Upper lobe of left lung (tissue), 6 donors: ENCODE measurements at regions not wholly inside any gene's neighbourhood (a gene's known extent, or its start where the extent isn't known, plus 50 kb on each side); places are given as distances from the start of the nearest gene placed in this dataset.
A peak's percentile ranks its signal among the peaks of the same experiment; 100 is the strongest.

Experiments
- ATAC-seq, 2 donors: fragments of 200-7000 bp; cut with Tn5 transposase; one replicate each; pipeline ENCODE4 v1.9.1; 2022; ENCODE audit warnings: mild to moderate bottlenecking in 2 of 2, moderate library complexity in 2 of 2; ENCODE audit not compliant: low FRiP score in 2 of 2
- DNase-seq, 2 donors: peaks; one replicate each; pipeline ENCODE4 v3.0.0-alpha.2; 2019 to 2020
- H3K27ac ChIP-seq, 4 donors: fragments of 200-600 bp; sonication (generic); one replicate each; pipeline ENCODE4 v1.5.1; 2016 to 2019
- H3K27me3 ChIP-seq, 4 donors: fragments of 200-600 bp; sonication (generic); one replicate each; pipeline ENCODE4 v1.5.1; 2017 to 2019
- H3K36me3 ChIP-seq, 4 donors: fragments of 200-600 bp; sonication (generic); one replicate each; pipeline ENCODE4 v1.5.1; 2016 to 2019
- H3K4me1 ChIP-seq, 4 donors: fragments of 200-600 bp; sonication (generic); one replicate each; pipeline ENCODE4 v1.5.1; 2018 to 2019
- H3K4me3 ChIP-seq, 4 donors: fragments of 200-600 bp; sonication (generic); one replicate each; pipeline ENCODE4 v1.5.1; 2017 to 2019; ENCODE audit warnings: mild to moderate bottlenecking in 2 of 4, moderate library complexity in 1 of 4
- H3K9me3 ChIP-seq, 4 donors: fragments of 200-600 bp; sonication (generic); one replicate each; pipeline ENCODE4 v1.5.1; 2018 to 2019
- EP300 ChIP-seq, 4 donors: sonication (generic); formaldehyde crosslinking; IDR thresholded peaks; one replicate each; pipeline ENCODE4 v1.5.1; 2017; ENCODE audit warnings: antibody characterized with exemption in 4 of 4, control low read depth in 2 of 4
- POLR2A ChIP-seq, 4 donors: fragments of 450-650 bp; IDR thresholded peaks; one replicate each; pipeline ENCODE4 v1.5.1; 2016 to 2017; ENCODE audit warnings: antibody characterized with exemption in 4 of 4, mild to moderate bottlenecking in 2 of 4
- POLR2AphosphoS5 ChIP-seq, 2 donors: sonication (generic); formaldehyde crosslinking; IDR thresholded peaks; one replicate each; pipeline ENCODE4 v1.5.1; 2017; ENCODE audit warnings: antibody characterized with exemption in 2 of 2
- WGBS, 2 donors: methylation state at CpG; one replicate each; pipeline ENCODE4 v1.1.5; 2017 to 2018; 5-methylcytosine and 5-hydroxymethylcytosine counted together
- TF ChIP-seq, protein P1 (sequence below), 6 experiments: fragments of 450-650 bp in 4 of 6; fragments of 200-600 bp in 2 of 6; sonication (generic) in 2 of 6; IDR thresholded peaks; one replicate each; pipeline ENCODE4 v1.5.1; 2016 to 2019; ENCODE audit warnings: antibody characterized with exemption in 6 of 6
- donor health status: DM: no; HTN: no; CAD: no; lungs with moderate emphysema.
- donor health status: DM: no; HTN: yes; CAD: no; lungs with severe emphysema.

DNA sequence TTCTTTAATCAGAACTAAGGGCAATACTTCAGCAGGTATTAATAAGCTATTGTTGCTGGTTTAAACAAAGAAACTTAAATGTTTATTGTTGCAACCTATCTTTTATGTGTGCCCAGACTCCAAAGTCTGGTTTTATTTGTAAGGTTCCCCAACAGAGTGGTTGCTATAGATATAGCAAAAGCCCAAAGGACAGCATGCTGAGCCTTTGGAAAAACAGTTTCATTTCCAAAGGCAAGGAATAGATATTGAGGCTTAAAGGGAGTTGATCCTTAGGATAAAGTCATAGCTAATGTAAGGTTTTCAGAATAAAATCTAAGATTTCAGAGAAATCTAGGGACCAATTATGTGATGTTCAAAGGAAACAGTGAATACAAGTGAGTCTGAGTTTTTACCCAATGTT lies 413.2 kb upstream of the SLC14A2 start:
- TF ChIP-seq EP300 (IDR thresholded peaks at IDR 0.05) (no peak), POLR2A (IDR thresholded peaks at IDR 0.05) (no peak), POLR2AphosphoS5 (IDR thresholded peaks at IDR 0.05) (no peak)
- TF ChIP-seq, protein P1, sequence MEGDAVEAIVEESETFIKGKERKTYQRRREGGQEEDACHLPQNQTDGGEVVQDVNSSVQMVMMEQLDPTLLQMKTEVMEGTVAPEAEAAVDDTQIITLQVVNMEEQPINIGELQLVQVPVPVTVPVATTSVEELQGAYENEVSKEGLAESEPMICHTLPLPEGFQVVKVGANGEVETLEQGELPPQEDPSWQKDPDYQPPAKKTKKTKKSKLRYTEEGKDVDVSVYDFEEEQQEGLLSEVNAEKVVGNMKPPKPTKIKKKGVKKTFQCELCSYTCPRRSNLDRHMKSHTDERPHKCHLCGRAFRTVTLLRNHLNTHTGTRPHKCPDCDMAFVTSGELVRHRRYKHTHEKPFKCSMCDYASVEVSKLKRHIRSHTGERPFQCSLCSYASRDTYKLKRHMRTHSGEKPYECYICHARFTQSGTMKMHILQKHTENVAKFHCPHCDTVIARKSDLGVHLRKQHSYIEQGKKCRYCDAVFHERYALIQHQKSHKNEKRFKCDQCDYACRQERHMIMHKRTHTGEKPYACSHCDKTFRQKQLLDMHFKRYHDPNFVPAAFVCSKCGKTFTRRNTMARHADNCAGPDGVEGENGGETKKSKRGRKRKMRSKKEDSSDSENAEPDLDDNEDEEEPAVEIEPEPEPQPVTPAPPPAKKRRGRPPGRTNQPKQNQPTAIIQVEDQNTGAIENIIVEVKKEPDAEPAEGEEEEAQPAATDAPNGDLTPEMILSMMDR (IDR thresholded peaks at IDR 0.05): no peak
- DNase-seq (no peak), ATAC-seq (no peak)
- no peaks in the 10 kb centered on the region for H3K27me3 ChIP-seq
- no peaks in the 10 kb centered on the region for H3K36me3 ChIP-seq
- no peak overlapping the region for H3K4me3 ChIP-seq
- no peaks in the 10 kb centered on the region for H3K9me3 ChIP-seq
- H3K4me1 ChIP-seq: no peaks in the 10 kb centered on the region
- no peak overlapping the region for H3K27ac ChIP-seq

- Histone ChIP-seq H3K4me1 (no peaks in the 10 kb centered on the region), H3K27ac (no peak overlapping the region), H3K36me3 (no peaks in the 10 kb centered on the region), H3K4me3 (no peak overlapping the region), H3K27me3 (no peaks in the 10 kb centered on the region), H3K9me3 (no peaks in the 10 kb centered on the region)
- no peak for TF ChIP-seq POLR2AphosphoS5 (IDR thresholded peaks at IDR 0.05)
- no peak for TF ChIP-seq POLR2A (IDR thresholded peaks at IDR 0.05)
- WGBS, 2 donors: 87 to 94% methylated on average over 2 of the region's 2 CpGs
- DNase-seq (no peak), ATAC-seq (no peak)
These were observed 411.6 kb upstream of the SLC14A2 start for GRCh38 chr18:45203677-45204076.

GRCh38 chr18:45207328-45207727 lies 407.9 kb upstream of the SLC14A2 start:
- TF ChIP-seq POLR2A (IDR thresholded peaks at IDR 0.05) (no peak), EP300 (IDR thresholded peaks at IDR 0.05) (no peak), POLR2AphosphoS5 (IDR thresholded peaks at IDR 0.05) (no peak)
- TF ChIP-seq, protein P1 (IDR thresholded peaks at IDR 0.05): no peak
- no peaks in the 10 kb centered on the region for H3K9me3 ChIP-seq
- ATAC-seq (no peak), DNase-seq (no peak)
- H3K27ac ChIP-seq: no peak overlapping the region
- 78 to 80% methylated on average over 2 of the region's 2 CpGs for WGBS, 2 donors
- H3K4me3 ChIP-seq: no peak overlapping the region
- H3K4me1 ChIP-seq: no peaks in the 10 kb centered on the region
- no peaks in the 10 kb centered on the region for H3K27me3 ChIP-seq
- H3K36me3 ChIP-seq: no peaks in the 10 kb centered on the region

- Histone ChIP-seq H3K27me3 (no peaks in the 10 kb centered on the region), H3K4me1 (no peaks in the 10 kb centered on the region), H3K36me3 (no peaks in the 10 kb centered on the region), H3K27ac (no peak overlapping the region), H3K9me3 (no peaks in the 10 kb centered on the region), H3K4me3 (no peak overlapping the region)
- ATAC-seq (no peak), DNase-seq (no peak)
- TF ChIP-seq EP300 (IDR thresholded peaks at IDR 0.05) (no peak), POLR2AphosphoS5 (IDR thresholded peaks at IDR 0.05) (no peak), POLR2A (IDR thresholded peaks at IDR 0.05) (no peak)
- TF ChIP-seq, protein P1 (IDR thresholded peaks at IDR 0.05): no peak
- WGBS, 2 donors: 68 to 83% methylated on average over 7 of the region's 7 CpGs
These were observed 407.1 kb upstream of the SLC14A2 start for GRCh38 chr18:45208164-45208563.

- ATAC-seq: peak; percentile 92 to 93
- H3K4me3 ChIP-seq: no peak overlapping the region
These were observed 402.9 kb upstream of the SLC14A2 start for GRCh38 chr18:45212181-45213039.

More at GRCh38 chr18:45212181-45213039, 402.9 kb upstream of the SLC14A2 start:
- no peak for TF ChIP-seq EP300 (IDR thresholded peaks at IDR 0.05)
- TF ChIP-seq, protein P1 (IDR thresholded peaks at IDR 0.05): peak; percentile 77 to 91 (median 82)
- peak in 1 of 2 donors; percentile 84 for DNase-seq
- Histone ChIP-seq H3K27ac (no peak overlapping the region), H3K27me3 (no peaks in the 10 kb centered on the region), H3K9me3 (no peaks in the 10 kb centered on the region), H3K4me1 (no peaks in the 10 kb centered on the region), H3K36me3 (no peaks in the 10 kb centered on the region)
- WGBS, 2 donors: 56 to 58% methylated on average over 13 of the region's 13 CpGs
